KMS-11 (cell line): ENCODE measurements at regions not wholly inside any gene's neighbourhood (a gene's known extent, or its start where the extent isn't known, plus 50 kb on each side); places are given as distances from the start of the nearest gene placed in this dataset.
"Not testable (repeated sequence)": the region's sequence is repeated elsewhere in the genome, so short reads cannot be mapped to it uniquely, and the experiment has no call there.

Source experiments
- H2AFZ ChIP-seq: fragments of 200-600 bp; sonication (generic); 2 replicates; pipeline ENCODE4 v1.6.1; 2016; ENCODE audit warnings: antibody characterized with exemption, mixed run types, low read depth
- H3K27ac ChIP-seq: fragments of 200-600 bp; sonication (generic); 2 replicates; pipeline ENCODE4 v1.6.1; 2016; ENCODE audit warnings: mild to moderate bottlenecking, mixed run types
- H3K27me3 ChIP-seq: fragments of 200-600 bp; sonication (generic); 2 replicates; pipeline ENCODE4 v1.6.1; 2017; ENCODE audit warnings: mild to moderate bottlenecking, low read depth, mixed run types, moderate library complexity; ENCODE audit not compliant: insufficient read depth
- H3K36me3 ChIP-seq: fragments of 200-600 bp; sonication (generic); 2 replicates; pipeline ENCODE4 v1.6.1; 2017; ENCODE audit warnings: mild to moderate bottlenecking, mixed run types; ENCODE audit not compliant: insufficient read depth
- H3K4me1 ChIP-seq: fragments of 200-600 bp; sonication (generic); 2 replicates; pipeline ENCODE4 v1.6.1; 2016; ENCODE audit warnings: mild to moderate bottlenecking, low read depth, mixed run types; ENCODE audit not compliant: poor library complexity, severe bottlenecking
- H3K4me2 ChIP-seq: fragments of 200-600 bp; sonication (generic); 2 replicates; pipeline ENCODE4 v1.7.0; 2016; ENCODE audit warnings: mild to moderate bottlenecking, mixed run types
- H3K4me3 ChIP-seq: fragments of 200-600 bp; sonication (generic); IDR thresholded peaks from 2 replicates; pipeline ENCODE4 v1.6.1; 2017; ENCODE audit warnings: low read depth, low read length, mixed read lengths; ENCODE audit not compliant: insufficient read depth
- H3K79me2 ChIP-seq: fragments of 200-600 bp; sonication (generic); 2 replicates; pipeline ENCODE4 v1.6.1; 2016; ENCODE audit warnings: low read depth, mixed run types; ENCODE audit not compliant: insufficient read depth
- H3K9ac ChIP-seq: fragments of 200-600 bp; sonication (generic); 2 replicates; pipeline ENCODE4 v1.6.1; 2016; ENCODE audit warnings: mild to moderate bottlenecking, mixed run types
- H4K20me1 ChIP-seq: fragments of 200-600 bp; sonication (generic); 2 replicates; pipeline ENCODE4 v1.6.1; 2016; ENCODE audit warnings: mild to moderate bottlenecking, mixed run types; ENCODE audit not compliant: insufficient read depth
- CTCF ChIP-seq: fragments of 200-600 bp; sonication (generic); conservative IDR thresholded peaks from 2 replicates; pipeline ENCODE4 v1.6.1; 2017; ENCODE audit warnings: low read depth, mild to moderate bottlenecking, antibody characterized with exemption, low read length, moderate library complexity, mixed read lengths

- H3K36me3 ChIP-seq: no peaks in the 10 kb centered on the region
- H3K4me1 ChIP-seq: no peaks in the 10 kb centered on the region
- no peaks in the 10 kb centered on the region for H3K27me3 ChIP-seq
- H3K27ac ChIP-seq: no peak overlapping the region
- no peak overlapping the region for H3K9ac ChIP-seq
- no peak overlapping the region for H3K4me2 ChIP-seq
- no peak overlapping the region for H3K4me3 ChIP-seq
- H2AFZ ChIP-seq: no peak overlapping the region
- no peak for TF ChIP-seq CTCF
- no peaks in the 10 kb centered on the region for H3K79me2 ChIP-seq
- no peaks in the 10 kb centered on the region for H4K20me1 ChIP-seq
These were observed 107.4 kb upstream of the SGCD start for GRCh38 chr5:156219483-156220005.

GRCh38 chr5:156221816-156222215, 105.1 kb upstream of the SGCD start:
- Histone ChIP-seq H4K20me1 (no peaks in the 10 kb centered on the region), H3K36me3 (no peaks in the 10 kb centered on the region), H3K27ac (no peak overlapping the region), H3K4me3 (no peak overlapping the region), H3K9ac (no peak overlapping the region), H3K4me1 (no peaks in the 10 kb centered on the region), H3K4me2 (no peak overlapping the region), H2AFZ (no peak overlapping the region), H3K79me2 (no peaks in the 10 kb centered on the region), H3K27me3 (no peaks in the 10 kb centered on the region)
- no peak for TF ChIP-seq CTCF

GRCh38 chr5:156223547-156223946, 103.4 kb upstream of the SGCD start:
- Histone ChIP-seq H3K27ac (no peak overlapping the region), H3K79me2 (no peaks in the 10 kb centered on the region), H3K36me3 (no peaks in the 10 kb centered on the region), H3K4me2 (no peak overlapping the region), H3K9ac (no peak overlapping the region), H3K4me3 (no peak overlapping the region), H2AFZ (no peak overlapping the region), H4K20me1 (no peaks in the 10 kb centered on the region), H3K4me1 (no peaks in the 10 kb centered on the region), H3K27me3 (no peaks in the 10 kb centered on the region)
- TF ChIP-seq CTCF: no peak

GRCh38 chr5:156226485-156226884, 100.5 kb upstream of the SGCD start:
- not testable (repeated sequence) for H2AFZ ChIP-seq, H3K4me1 ChIP-seq, H3K4me3 ChIP-seq, H3K9ac ChIP-seq, H3K36me3 ChIP-seq, H3K27me3 ChIP-seq, H3K79me2 ChIP-seq, H3K27ac ChIP-seq, H4K20me1 ChIP-seq, H3K4me2 ChIP-seq

- Histone ChIP-seq H3K4me1 (no peaks in the 10 kb centered on the region), H3K4me3 (no peak overlapping the region), H4K20me1 (no peaks in the 10 kb centered on the region), H2AFZ (no peak overlapping the region), H3K27me3 (no peaks in the 10 kb centered on the region), H3K27ac (no peak overlapping the region), H3K4me2 (no peak overlapping the region), H3K79me2 (no peaks in the 10 kb centered on the region), H3K9ac (no peak overlapping the region), H3K36me3 (no peaks in the 10 kb centered on the region)
- no peak for TF ChIP-seq CTCF
These were observed 96.1 kb upstream of the SGCD start for GRCh38 chr5:156230887-156231286.
